WERI-Rb-1 (cell line): ENCODE measurements at regions not wholly inside any gene's neighbourhood (a gene's known extent, or its start where the extent isn't known, plus 50 kb on each side); places are given as distances from the start of the nearest gene placed in this dataset.
"Not testable (repeated sequence)": the region's sequence is repeated elsewhere in the genome, so short reads cannot be mapped to it uniquely, and the experiment has no call there.

Experiments used
- DNase-seq: peaks from one replicate; pipeline ENCODE4 v3.0.0-alpha.2; 2020
- H3K27ac ChIP-seq: fragments of 250-450 bp; sonication (Bioruptor Pico); 2 replicates; pipeline ENCODE4 v1.5.1; 2020; ENCODE audit warnings: mild to moderate bottlenecking, moderate library complexity
- H3K27me3 ChIP-seq: fragments of 250-450 bp; sonication (Bioruptor Pico); 2 replicates; pipeline ENCODE4 v1.5.1; 2021; ENCODE audit warnings: mild to moderate bottlenecking, low read depth, moderate library complexity; ENCODE audit not compliant: insufficient read depth, severe bottlenecking
- H3K36me3 ChIP-seq: fragments of 250-450 bp; sonication (Bioruptor Pico); 2 replicates; pipeline ENCODE4 v1.5.1; 2020; ENCODE audit warnings: mild to moderate bottlenecking, moderate library complexity
- H3K4me3 ChIP-seq: 2 replicates; pipeline ENCODE4 v1.5.1; 2011; ENCODE audit warnings: low read depth, mild to moderate bottlenecking, control low read depth, low read length
- H3K9me3 ChIP-seq: fragments of 250-450 bp; sonication (Bioruptor Pico); 2 replicates; pipeline ENCODE4 v1.5.1; 2021; ENCODE audit warnings: mild to moderate bottlenecking, moderate library complexity; ENCODE audit not compliant: severe bottlenecking
- CTCF ChIP-seq: IDR thresholded peaks from 2 replicates; pipeline ENCODE4 v1.5.1; 2011; ENCODE audit warnings: low read depth, mild to moderate bottlenecking, control low read depth, inconsistent platforms, low read length

GRCh38 chrX:8048466-8048865, 121.3 kb upstream of the PNPLA4 start:
- no peak for TF ChIP-seq CTCF
- no peak for DNase-seq
- Histone ChIP-seq H3K27ac (no peak overlapping the region), H3K27me3 (no peaks in the 10 kb centered on the region), H3K36me3 (no peaks in the 10 kb centered on the region), H3K9me3 (no peaks in the 10 kb centered on the region), H3K4me3 (no peak overlapping the region)

GRCh38 chrX:8044947-8045346, 117.7 kb upstream of the PNPLA4 start:
- Histone ChIP-seq H3K4me3 (no peak overlapping the region), H3K36me3 (no peaks in the 10 kb centered on the region), H3K9me3 (no peaks in the 10 kb centered on the region), H3K27me3 (no peaks in the 10 kb centered on the region), H3K27ac (no peak overlapping the region)
- TF ChIP-seq CTCF = no peak
- no peak for DNase-seq

GRCh38 chrX:8043546-8043945, 116.3 kb upstream of the PNPLA4 start:
- no peak for DNase-seq
- TF ChIP-seq CTCF = no peak
- H3K27me3 ChIP-seq = no peaks in the 10 kb centered on the region
- H3K9me3 ChIP-seq = no peaks in the 10 kb centered on the region
- no peak overlapping the region for H3K4me3 ChIP-seq
- no peaks in the 10 kb centered on the region for H3K36me3 ChIP-seq
- H3K27ac ChIP-seq = no peak overlapping the region

GRCh38 chrX:8043121-8043520, 115.9 kb upstream of the PNPLA4 start:
- no peak for TF ChIP-seq CTCF
- Histone ChIP-seq H3K4me3 (no peak overlapping the region), H3K27ac (no peak overlapping the region), H3K27me3 (no peaks in the 10 kb centered on the region), H3K9me3 (no peaks in the 10 kb centered on the region), H3K36me3 (no peaks in the 10 kb centered on the region)
- no peak for DNase-seq

GRCh38 chrX:8042304-8042703, 115.1 kb upstream of the PNPLA4 start:
- peak; percentile 35; the same call in 1 of the 2 replicates for TF ChIP-seq CTCF
- Histone ChIP-seq H3K27ac (no peak overlapping the region), H3K36me3 (no peaks in the 10 kb centered on the region), H3K27me3 (no peaks in the 10 kb centered on the region), H3K9me3 (no peaks in the 10 kb centered on the region), H3K4me3 (no peak overlapping the region)
- DNase-seq = peak; percentile 23

GRCh38 chrX:8039711-8040110, 112.5 kb upstream of the PNPLA4 start:
- peak; percentile 52 for DNase-seq
- H3K27me3 ChIP-seq, H3K27ac ChIP-seq, H3K9me3 ChIP-seq, H3K36me3 ChIP-seq, H3K4me3 ChIP-seq: not testable (repeated sequence)
